SKM-1 (cell line): ENCODE measurements at regions not wholly inside any gene's neighbourhood (a gene's known extent, or its start where the extent isn't known, plus 50 kb on each side); places are given as distances from the start of the nearest gene placed in this dataset.
"Not testable (repeated sequence)": the region's sequence is repeated elsewhere in the genome, so short reads cannot be mapped to it uniquely, and the experiment has no call there.

Experiments used
- DNase-seq: peaks from one replicate; lab custom pipeline; 2025; ENCODE audit not compliant: unreplicated experiment; lab: John Stamatoyannopoulos, UW

GRCh38 chr10:109418795-109419194, 504.5 kb downstream of the XPNPEP1 start:
- DNase-seq = no peak

DNA sequence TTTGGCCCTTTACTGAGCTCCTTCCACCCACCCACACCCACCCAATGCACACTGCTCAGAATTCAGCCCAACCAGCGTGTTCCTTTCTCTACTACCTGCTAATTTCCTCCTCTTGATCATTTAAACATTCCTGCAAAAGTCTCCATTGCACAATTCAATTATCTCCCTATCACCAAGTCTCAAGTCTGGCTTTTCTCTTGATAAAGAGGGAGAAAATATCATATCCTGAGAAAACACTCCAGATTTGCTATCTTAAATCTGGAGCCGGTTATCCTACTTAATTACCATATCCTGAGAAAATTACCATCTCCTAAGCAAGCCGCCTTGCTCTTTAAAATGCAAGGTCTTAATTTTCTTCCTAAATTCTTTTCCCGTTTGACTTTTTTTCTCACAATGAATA, 505.5 kb downstream of the XPNPEP1 start:
- DNase-seq = no peak

GRCh38 chr10:109412353-109412752, 511.0 kb downstream of the XPNPEP1 start:
- no peak for DNase-seq

DNA sequence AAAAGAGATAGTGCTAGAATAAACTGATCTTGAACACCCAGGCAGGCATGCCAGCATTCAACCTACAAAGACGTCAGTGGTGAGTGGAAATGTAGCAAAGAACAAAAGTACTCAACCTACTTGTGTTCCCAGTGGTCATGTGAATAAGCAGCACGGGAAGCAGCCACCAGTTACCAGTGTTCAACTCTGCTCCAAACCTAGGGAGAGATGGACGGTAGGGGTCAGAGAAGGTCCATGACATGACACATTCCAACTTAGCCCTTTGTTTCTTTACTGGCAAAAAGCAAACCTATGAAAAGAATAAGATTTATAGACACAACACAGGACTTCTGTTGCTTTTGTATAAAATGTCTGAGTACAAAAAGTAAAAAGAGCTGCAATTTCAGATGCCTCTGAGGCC, 511.4 kb downstream of the XPNPEP1 start:
- DNase-seq = no peak

GRCh38 chr10:109405338-109405737, 518.0 kb downstream of the XPNPEP1 start:
- DNase-seq = no peak

DNA sequence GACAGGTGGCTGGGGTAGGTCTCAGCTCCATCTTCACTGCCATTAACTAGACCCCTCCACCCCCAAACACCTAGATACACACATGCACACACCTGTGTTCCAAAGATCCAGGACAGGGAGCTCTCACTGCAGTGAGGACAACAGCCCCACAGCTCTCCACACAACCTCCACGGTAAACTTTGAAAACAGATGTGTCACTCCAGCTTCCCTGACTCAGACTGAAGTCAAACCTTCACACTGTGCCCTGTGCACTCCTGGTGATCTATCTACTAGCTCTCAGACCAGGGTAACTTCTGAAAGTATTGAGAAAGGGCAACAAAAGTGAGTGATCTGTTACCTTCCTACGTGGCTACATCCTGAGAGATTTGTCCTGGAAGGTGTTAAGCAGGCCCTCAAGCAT, 519.8 kb downstream of the XPNPEP1 start:
- DNase-seq = no peak

DNA sequence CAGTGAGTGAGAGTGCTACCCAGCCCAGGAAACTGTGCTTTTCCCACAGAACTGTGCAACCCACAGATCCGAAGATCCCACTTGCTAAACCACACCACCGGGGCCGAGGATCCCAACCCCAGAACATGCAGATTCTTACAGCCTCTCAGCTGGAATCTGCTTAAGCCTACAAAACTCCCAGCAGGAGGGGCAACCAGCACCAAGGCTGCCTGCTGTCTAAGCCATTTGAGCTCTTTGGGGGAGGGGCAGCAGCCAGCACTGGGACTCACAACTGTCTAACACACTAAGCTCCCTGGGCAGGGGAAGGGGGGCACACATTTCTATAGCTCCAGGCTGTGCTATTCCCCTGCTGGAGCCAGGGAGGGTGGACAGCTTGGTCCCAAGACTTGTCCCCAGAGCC, 529.9 kb downstream of the XPNPEP1 start:
- DNase-seq = no peak

DNA sequence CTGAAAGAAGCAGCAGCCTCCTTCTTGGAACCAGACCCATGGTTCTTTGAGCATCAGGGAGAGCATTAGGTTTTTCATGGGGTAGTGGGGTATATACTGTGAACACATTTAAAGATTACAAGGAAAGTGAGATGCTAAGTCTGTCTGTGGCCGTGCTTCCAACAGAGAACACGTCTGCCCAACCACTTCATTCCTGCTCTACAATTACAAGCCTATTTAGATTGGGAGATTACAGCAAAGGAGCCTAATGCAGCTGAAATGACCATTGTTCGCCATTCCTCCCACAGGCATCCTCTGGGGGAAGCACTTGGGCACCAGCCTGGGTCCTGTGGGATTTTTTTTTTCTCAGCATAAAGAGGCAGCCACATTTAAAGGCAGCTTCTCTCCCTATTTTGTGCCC, 536.4 kb downstream of the XPNPEP1 start:
- DNase-seq = no peak

DNA sequence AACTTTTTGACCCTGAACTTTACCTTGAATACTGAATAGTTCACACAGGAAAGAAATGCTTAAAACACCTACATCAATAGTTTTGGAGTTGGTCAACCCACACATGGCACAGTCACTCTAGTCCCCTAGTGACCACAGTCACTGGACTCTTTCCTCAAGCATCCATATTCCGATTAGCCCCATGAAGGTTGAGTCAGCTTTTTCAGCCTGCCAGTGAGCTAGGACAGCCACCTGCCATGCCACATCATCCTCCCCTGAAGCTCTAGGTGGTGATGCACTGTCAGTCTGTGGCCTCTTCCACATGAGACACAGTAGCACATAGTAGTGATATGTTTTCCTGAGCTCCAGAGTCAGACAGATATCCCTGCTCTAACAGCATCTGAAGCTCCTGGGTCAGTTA, 537.2 kb downstream of the XPNPEP1 start:
- no peak for DNase-seq

DNA sequence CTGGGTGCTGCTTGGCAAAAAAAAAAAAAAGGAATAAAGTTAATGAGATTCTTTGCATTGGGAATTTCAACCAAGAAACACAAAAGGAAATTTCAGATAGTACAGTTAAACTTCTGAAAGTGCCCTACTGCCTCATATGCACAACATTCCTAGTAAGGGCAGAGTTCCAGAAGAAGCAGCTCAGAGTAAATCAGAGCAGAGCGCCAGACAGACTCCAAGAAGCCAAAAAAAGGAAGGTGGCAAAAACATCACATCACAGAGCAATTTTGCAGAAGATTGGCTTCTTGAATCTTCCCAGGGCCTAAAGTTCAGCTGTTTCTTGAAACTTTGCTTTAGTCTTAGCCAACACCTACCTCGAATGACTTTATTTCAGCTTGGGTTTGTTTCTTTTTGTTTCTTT, 544.1 kb downstream of the XPNPEP1 start:
- no peak for DNase-seq

GRCh38 chr10:109374215-109374614, 549.1 kb downstream of the XPNPEP1 start:
- DNase-seq = no peak

- DNase-seq = no peak
Observed at GRCh38 chr10:109359316-109359715, 564.0 kb downstream of the XPNPEP1 start.

GRCh38 chr10:109358325-109358724, 565.0 kb downstream of the XPNPEP1 start:
- DNase-seq = no peak

DNA sequence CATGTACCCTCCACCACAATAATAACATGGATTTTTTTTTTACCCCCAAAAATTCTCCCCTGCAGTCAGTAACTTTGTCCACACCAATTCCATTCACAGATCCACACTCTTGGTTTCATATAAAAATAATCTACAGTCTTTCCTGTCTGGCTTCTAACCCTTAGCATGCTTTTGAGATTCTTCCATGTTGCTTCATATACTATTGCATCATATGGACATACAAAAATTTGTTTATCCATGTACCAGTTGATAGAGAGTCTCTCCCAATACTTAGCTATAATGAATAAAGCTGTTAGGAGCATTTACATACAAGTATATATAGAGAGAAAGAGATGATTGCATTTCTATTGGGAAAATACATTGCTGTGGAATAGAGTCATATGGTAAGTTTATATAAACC, 575.0 kb downstream of the XPNPEP1 start:
- DNase-seq = no peak

DNA sequence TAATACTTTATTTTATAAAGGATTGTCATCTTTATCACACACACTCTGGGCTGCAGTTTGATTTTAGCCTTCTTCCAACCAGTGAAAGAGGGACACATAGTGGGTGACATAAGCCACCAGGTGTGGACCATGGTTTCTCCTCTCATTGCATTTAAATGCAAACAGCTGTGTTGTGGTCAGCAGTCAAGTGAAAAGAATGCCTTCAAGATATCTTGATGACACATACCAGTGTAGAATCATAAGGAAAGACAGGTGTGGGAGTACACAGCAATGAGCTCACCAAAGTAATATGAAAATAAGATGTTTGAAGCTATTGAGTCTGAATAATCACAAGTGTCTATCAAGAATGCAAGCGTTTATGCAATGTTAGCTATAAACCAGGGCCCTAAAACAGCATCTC, 580.0 kb downstream of the XPNPEP1 start:
- DNase-seq = no peak

GRCh38 chr10:109341986-109342385, 581.3 kb downstream of the XPNPEP1 start:
- no peak for DNase-seq

DNA sequence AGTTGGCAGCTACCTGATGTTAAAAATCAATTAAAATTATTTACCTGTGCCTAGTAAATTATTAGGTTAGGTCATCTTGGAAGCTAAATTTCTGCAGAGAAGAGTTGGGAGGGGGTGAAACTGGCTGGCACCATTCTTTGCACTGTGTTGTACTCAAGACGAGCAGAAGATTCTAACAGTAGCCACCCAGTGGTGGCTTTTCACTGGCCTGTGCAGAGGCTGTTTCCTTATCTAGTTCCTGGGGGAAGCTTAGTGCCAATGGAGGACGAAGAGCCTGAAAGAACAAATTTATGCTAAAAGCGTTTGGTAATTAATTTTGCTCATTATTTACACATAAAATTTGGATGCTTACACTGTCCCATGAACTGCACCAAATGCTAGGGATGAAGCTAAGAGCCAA, 595.3 kb downstream of the XPNPEP1 start:
- no peak for DNase-seq

- DNase-seq = no peak
Observed at GRCh38 chr10:109327266-109327665, 596.0 kb downstream of the XPNPEP1 start.

- DNase-seq = no peak
Observed at GRCh38 chr10:109324721-109325120, 598.6 kb downstream of the XPNPEP1 start.

GRCh38 chr10:109317746-109318366, 605.5 kb downstream of the XPNPEP1 start:
- no peak for DNase-seq

- not testable (repeated sequence) for DNase-seq
Observed at GRCh38 chr10:109314016-109314415, 609.3 kb downstream of the XPNPEP1 start.

- DNase-seq = not testable (repeated sequence)
Observed at GRCh38 chr10:109312555-109312954, 610.8 kb downstream of the XPNPEP1 start.

DNA sequence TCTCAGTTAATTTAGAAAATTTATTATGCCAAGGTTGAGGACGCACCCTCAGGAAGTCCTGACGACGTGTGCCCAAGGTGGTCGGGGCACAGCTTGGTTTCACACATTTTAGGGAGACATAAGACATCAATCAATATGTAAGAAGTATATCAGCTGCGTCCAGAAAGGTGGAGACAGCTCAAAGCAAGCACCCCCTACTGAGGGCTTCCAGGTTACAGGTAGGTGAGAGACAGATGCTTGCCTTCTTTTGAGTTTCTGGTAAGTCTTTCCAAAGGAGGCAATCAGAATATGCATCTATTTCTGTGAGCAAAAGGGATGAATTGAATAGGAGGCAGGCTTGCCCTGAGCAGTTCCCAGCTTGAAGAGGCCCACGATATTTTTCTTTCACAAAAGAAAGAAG, 614.3 kb downstream of the XPNPEP1 start:
- DNase-seq = no peak

DNA sequence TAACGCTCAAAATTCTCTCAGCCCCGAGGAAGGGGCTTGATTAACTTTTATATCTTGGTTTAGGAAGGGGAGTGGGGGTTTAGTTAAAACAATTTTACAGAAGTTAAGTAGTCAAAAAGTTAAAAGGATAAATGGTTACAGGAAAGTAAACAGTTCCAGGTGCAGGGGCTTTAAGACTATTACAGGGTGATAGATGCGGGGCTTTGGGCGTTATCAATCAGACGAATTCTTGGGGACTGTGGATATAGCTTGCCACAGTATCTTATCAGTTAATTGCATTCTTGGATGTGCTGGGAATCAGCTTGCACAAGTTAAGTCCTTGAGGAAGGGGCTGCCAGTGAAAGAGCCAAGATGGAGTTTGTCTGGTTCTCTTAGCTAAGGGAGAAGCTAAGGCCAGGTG, 616.2 kb downstream of the XPNPEP1 start:
- DNase-seq = not testable (repeated sequence)
